ENCODE measurements at regions not wholly inside any gene's neighbourhood (a gene's known extent, or its start where the extent isn't known, plus 50 kb on each side); places are given as distances from the start of the nearest gene placed in this dataset.
"Not testable (repeated sequence)": the region's sequence is repeated elsewhere in the genome, so short reads cannot be mapped to it uniquely, and the experiment has no call there.

GRCh38 chr2:109721135-109721534, 73.0 kb upstream of the RGPD5 start:
- DNase-seq: no peak

DNA sequence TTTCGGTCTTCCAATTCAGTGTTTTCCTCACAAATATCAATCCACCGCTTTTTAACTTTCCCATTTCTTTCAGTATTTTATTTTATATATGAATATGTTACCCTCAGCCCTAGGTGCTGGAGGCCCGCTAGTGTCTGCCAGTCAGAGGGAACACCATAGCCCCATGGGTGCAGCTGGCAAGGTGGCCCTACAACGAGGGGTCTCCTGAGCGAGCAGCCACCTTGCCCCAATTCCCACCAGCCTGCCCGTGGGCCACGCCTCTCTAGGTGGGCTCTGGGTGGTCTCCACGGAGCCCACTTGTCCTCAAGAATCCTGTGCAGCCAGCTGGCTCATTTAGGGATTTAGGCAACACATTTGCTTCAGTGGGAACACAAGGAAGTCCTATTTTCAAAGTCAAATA, 72.5 kb upstream of the RGPD5 start:
- no peak for DNase-seq

DNA sequence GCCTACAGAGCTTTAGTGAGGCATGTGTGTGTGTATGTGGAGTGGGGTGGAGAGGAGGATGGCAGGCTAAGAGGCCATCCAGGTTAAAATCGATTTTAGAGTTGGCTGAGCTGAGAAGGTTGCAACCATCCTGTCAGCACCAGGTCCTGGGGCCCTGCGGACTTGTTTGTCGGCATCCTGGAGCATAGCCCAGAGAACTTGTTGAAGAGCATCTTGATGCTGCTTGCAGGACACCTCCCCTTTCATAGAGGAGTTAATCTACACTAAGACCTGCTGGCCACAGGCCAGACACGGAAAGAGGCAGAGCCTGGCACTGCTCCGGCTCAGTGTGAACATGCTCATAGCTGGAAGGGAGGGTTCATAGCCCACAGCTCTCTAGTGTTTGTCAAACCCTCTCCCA, 72.1 kb upstream of the RGPD5 start:
- DNase-seq: no peak

DNA sequence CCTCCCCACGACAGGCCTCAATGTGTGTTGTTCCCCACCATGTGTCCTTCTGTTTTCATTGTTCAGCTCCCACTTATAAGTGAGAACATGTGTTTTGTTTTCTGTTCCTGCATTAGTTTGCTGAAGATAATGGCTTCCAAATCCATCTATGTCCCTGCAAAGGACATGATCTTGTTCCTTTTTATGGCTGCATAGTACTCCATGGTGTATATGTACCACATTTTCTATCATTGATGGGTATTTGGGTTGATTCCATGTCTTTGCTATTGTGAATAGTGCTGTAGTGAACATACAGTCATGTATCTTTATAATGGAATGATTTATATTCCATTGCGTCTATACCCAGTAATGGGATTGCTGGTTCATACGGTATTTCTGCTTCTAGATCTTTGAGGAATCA, 71.5 kb upstream of the RGPD5 start:
- not testable (repeated sequence) for DNase-seq

GRCh38 chr2:109723153-109723552, 71.0 kb upstream of the RGPD5 start:
- not testable (repeated sequence) for DNase-seq

- DNase-seq: no peak
Measured at GRCh38 chr2:109724533-109725460, 69.3 kb upstream of the RGPD5 start.

DNA sequence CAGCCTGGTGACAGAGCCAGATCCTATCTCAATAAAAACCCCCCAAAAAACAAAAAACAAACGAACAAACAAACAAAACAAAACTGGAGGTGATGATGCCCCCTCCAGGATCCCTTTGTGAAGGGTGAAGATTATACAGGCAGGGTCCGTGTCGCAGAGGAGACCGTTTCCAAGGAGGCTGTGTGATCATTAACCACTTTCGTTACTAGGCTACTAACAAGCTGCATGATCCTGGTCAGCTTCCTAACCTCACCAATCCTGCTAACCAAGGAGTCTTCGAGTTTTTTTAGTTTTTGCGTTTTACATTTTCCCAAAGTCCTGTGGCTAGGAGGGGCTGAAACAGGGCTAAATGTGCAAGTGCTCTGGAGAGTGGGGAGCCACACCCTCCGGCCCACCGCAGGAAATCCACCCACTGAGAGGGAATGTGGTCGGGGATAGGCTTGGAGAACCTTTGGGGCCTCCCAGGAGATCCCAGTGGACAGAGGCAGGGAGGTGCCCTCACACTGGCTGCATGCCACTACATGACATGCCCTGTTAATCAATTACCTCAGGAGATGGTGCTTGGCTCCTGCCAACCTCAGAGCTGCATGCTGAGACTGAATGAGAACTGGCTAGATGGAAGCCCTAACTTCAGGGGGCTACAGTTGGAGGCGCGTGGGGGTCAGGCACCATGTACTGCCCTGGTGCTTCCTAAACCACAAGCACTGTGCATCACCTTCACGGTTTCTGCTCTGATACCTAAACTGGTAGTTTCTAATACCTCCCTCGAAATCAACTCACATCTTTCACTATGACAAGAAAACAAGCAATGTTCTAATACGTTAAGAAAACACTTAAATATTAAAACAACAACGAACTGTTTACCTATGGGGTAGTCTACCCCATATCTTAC, 67.5 kb upstream of the RGPD5 start:
- DNase-seq: no peak

DNA sequence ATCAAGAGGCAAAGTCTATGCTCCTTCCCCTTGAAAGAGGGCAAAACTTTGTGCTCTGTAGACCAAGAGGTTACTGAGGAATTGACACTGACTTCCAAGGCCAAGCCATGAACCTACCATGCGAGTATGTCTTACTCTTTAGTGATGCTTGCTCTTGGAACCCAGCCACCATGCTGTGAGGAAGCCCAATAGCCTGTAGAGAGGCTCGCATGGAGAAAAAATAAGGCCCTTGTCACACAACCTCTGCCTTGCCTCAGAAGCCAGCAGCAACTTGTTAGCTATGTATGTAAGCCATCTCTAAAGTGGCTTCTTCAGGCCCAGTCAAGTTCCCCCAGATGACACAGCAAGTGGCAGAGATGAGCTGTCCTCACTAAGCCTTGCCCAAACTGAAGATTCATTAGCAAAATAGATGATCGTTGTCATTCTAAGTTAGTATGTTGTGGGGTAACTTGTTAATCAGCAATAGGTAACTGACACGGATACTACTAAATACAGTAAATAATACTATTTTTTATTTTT, 66.1 kb upstream of the RGPD5 start:
- no peak for DNase-seq

GRCh38 chr2:109733746-109734145, 60.4 kb upstream of the RGPD5 start:
- DNase-seq: not testable (repeated sequence)

- peak in 1 of 2 experiments; percentile 31 for DNase-seq
Measured at GRCh38 chr2:109736177-109736827, 57.8 kb upstream of the RGPD5 start.

Data from activated CD4-positive, alpha-beta T cell treated with anti-CD3 and anti-CD28 coated beads, Interleukin-2, amount 50 U/mL, for 48 hours (primary cell).